Smooth muscle cell (in vitro differentiated cells): ENCODE measurements at regions not wholly inside any gene's neighbourhood (a gene's known extent, or its start where the extent isn't known, plus 50 kb on each side); places are given as distances from the start of the nearest gene placed in this dataset.

Experiments used
- DNase-seq: peaks from one replicate; lab custom pipeline; 2025; ENCODE audit not compliant: unreplicated experiment; lab: John Stamatoyannopoulos, UW
- H2AFZ ChIP-seq: fragments of 200-600 bp; sonication (generic); 2 replicates; pipeline ENCODE4 v1.6.0; 2016; ENCODE audit warnings: antibody characterized with exemption, low read depth, mild to moderate bottlenecking
- H3F3A ChIP-seq: fragments of 200-600 bp; sonication (generic); 2 replicates; pipeline ENCODE4 v1.6.0; 2017; ENCODE audit warnings: antibody characterized with exemption, low read depth
- H3K27ac ChIP-seq: fragments of 200-600 bp; sonication (generic); 2 replicates; pipeline ENCODE4 v1.5.1; 2016; ENCODE audit warnings: low read depth, mild to moderate bottlenecking
- H3K27me3 ChIP-seq: fragments of 200-600 bp; sonication (generic); 2 replicates; pipeline ENCODE4 v1.6.1; 2016; ENCODE audit warnings: low read depth, mild to moderate bottlenecking
- H3K36me3 ChIP-seq: fragments of 200-600 bp; sonication (generic); 2 replicates; pipeline ENCODE4 v1.5.1; 2016; ENCODE audit warnings: low read depth
- H3K4me1 ChIP-seq: fragments of 200-600 bp; sonication (generic); 2 replicates; pipeline ENCODE4 v1.5.1; 2016; ENCODE audit warnings: low read depth
- H3K4me2 ChIP-seq: fragments of 200-600 bp; sonication (generic); 2 replicates; pipeline ENCODE4 v1.6.0; 2016; ENCODE audit warnings: mild to moderate bottlenecking
- H3K4me3 ChIP-seq: fragments of 200-600 bp; sonication (generic); 2 replicates; pipeline ENCODE4 v1.5.1; 2016; ENCODE audit warnings: mild to moderate bottlenecking
- H3K79me2 ChIP-seq: fragments of 200-600 bp; sonication (generic); 2 replicates; pipeline ENCODE4 v1.6.0; 2016; ENCODE audit warnings: low read depth, mild to moderate bottlenecking
- H3K9ac ChIP-seq: fragments of 200-600 bp; sonication (generic); 2 replicates; pipeline ENCODE4 v1.6.0; 2016; ENCODE audit warnings: low read depth
- H3K9me3 ChIP-seq: fragments of 200-600 bp; sonication (generic); replicated peaks from 2 replicates; pipeline ENCODE4 v1.5.1; 2016; ENCODE audit warnings: low read depth
- H4K20me1 ChIP-seq: fragments of 200-600 bp; sonication (generic); 2 replicates; pipeline ENCODE4 v1.6.0; 2016; ENCODE audit warnings: low read depth
- WGBS: methylation state at CpG from one replicate; pipeline ENCODE4 v1.1.7; 2016; ENCODE audit warnings: low lambda C conversion rate; 5-methylcytosine and 5-hydroxymethylcytosine counted together
- TF ChIP-seq, protein P1 (sequence below): fragments of 200-600 bp; sonication (generic); IDR thresholded peaks from 2 replicates; pipeline ENCODE4 v1.5.1; 2017; ENCODE audit warnings: borderline replicate concordance, mild to moderate bottlenecking, antibody characterized with exemption; ENCODE audit not compliant: insufficient read depth, poor library complexity, severe bottlenecking

DNA sequence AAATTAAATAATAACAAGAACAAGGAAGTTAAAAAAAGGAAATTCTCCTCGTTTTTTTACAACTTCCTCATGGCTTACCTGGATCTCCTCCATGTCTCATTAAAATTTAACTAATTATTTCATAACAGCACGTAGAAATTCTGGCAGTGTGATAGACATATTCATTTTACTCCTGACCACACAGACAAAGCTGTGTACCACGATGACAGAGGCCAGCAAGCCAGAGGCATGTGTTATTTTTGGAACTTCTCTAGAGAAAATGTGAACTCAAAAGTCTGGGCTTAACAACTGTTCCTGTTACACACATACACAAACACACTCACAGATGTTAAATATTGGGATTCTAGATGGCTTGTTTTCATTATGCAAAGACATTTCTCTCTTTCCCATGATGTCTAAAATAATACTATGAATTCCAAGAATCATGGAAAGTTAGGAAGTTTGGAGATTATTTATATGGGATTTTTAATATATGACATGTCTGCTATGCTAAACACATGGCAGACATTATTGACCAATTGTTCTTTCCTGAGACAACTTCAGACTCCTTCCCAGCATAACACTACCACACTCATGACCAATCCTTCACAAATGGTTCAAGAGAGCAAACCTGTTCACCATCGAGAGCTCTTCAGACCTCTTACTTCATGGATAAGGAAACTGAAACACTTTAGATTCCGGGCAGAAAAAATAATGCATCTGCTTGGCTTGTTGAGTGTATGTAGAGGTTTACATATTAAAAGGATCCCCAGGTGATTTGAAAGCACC lies 158.7 kb downstream of the DACT1 start:
- Histone ChIP-seq H3K27me3 (no peaks in the 10 kb centered on the region), H3K4me3 (no peak overlapping the region), H2AFZ (no peak overlapping the region), H3K4me2 (no peak overlapping the region), H4K20me1 (no peaks in the 10 kb centered on the region), H3K36me3 (no peaks in the 10 kb centered on the region), H3K9me3 (no peaks in the 10 kb centered on the region), H3K27ac (no peak overlapping the region), H3K9ac (no peak overlapping the region), H3K4me1 (peaks cover 8% of the 10 kb centered on the region), H3F3A (peaks cover 13% of the 10 kb centered on the region), H3K79me2 (no peaks in the 10 kb centered on the region)
- no peak for DNase-seq
- 52% methylated on average over 5 of the region's 5 CpGs for WGBS
- TF ChIP-seq, protein P1, sequence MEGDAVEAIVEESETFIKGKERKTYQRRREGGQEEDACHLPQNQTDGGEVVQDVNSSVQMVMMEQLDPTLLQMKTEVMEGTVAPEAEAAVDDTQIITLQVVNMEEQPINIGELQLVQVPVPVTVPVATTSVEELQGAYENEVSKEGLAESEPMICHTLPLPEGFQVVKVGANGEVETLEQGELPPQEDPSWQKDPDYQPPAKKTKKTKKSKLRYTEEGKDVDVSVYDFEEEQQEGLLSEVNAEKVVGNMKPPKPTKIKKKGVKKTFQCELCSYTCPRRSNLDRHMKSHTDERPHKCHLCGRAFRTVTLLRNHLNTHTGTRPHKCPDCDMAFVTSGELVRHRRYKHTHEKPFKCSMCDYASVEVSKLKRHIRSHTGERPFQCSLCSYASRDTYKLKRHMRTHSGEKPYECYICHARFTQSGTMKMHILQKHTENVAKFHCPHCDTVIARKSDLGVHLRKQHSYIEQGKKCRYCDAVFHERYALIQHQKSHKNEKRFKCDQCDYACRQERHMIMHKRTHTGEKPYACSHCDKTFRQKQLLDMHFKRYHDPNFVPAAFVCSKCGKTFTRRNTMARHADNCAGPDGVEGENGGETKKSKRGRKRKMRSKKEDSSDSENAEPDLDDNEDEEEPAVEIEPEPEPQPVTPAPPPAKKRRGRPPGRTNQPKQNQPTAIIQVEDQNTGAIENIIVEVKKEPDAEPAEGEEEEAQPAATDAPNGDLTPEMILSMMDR, result no peak

DNA sequence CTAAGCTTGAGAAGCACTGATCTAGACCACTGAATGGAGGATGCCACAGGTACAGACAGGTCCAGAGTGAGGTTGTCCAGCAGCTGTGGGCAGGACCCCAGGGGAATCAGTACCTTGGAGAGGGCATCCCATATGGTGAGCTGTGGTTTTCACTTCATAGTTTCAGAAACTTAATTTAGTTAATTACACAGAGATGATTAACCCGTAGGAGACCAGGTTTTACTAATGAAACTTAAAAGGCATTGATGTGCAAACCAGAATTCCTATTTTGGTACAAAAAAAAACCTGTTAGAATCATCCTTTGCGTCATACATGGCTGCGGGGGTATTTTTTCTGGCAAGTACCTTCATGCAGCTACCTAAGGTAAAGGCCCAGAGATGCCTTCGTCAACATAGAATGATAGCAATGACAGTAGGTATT lies 159.3 kb downstream of the DACT1 start:
- H3K27ac ChIP-seq, result no peak overlapping the region
- 77% methylated on average over 4 of the region's 4 CpGs for WGBS

DNA sequence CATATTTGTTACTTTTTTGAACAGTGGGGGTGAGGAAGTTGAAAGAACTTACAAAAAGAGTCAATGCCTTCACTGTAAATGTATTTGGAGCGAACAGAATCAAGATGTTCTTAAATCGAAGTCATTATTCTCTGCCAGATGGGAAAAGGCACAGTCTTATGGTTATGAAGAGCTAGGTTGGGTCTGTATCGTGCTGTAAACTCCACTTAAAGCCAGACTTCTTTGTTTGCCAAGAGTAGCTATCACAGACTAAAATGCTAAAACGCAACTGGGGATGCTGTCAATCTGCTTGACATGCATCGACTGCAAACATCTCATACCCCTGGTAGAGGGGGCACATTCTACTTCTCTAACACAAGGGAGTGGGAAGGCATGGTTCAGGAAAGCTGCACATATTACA lies 160.4 kb downstream of the DACT1 start:
- no peaks in the 10 kb centered on the region for H3K36me3 ChIP-seq
- H4K20me1 ChIP-seq, result no peaks in the 10 kb centered on the region

More for the DNA sequence above, 159.3 kb downstream of the DACT1 start:
- peaks cover 13% of the 10 kb centered on the region for H3F3A ChIP-seq
- no peak overlapping the region for H2AFZ ChIP-seq
- no peaks in the 10 kb centered on the region for H3K79me2 ChIP-seq
- no peaks in the 10 kb centered on the region for H4K20me1 ChIP-seq
- H3K9ac ChIP-seq, result no peak overlapping the region
- H3K4me1 ChIP-seq, result peaks cover 8% of the 10 kb centered on the region
- H3K9me3 ChIP-seq, result no peaks in the 10 kb centered on the region
- no peak overlapping the region for H3K4me2 ChIP-seq
- no peaks in the 10 kb centered on the region for H3K36me3 ChIP-seq
- no peaks in the 10 kb centered on the region for H3K27me3 ChIP-seq
- no peak for DNase-seq
- H3K4me3 ChIP-seq, result no peak overlapping the region
- TF ChIP-seq, protein P1, result no peak

More for the DNA sequence above, 160.4 kb downstream of the DACT1 start:
- DNase-seq, result no peak
- TF ChIP-seq, protein P1, result no peak
- Histone ChIP-seq H3K27me3 (no peaks in the 10 kb centered on the region), H3K4me3 (no peak overlapping the region), H3F3A (peaks cover 5% of the 10 kb centered on the region), H3K9me3 (no peaks in the 10 kb centered on the region), H3K79me2 (no peaks in the 10 kb centered on the region), H3K27ac (no peak overlapping the region), H3K4me1 (no peaks in the 10 kb centered on the region), H3K4me2 (no peak overlapping the region), H3K9ac (no peak overlapping the region), H2AFZ (no peak overlapping the region)
- 97% methylated on average over 5 of the region's 5 CpGs for WGBS
